NOMO-1 treated with dmso at 0.1 percent for 144 hours (cell line): ENCODE measurements at regions not wholly inside any gene's neighbourhood (a gene's known extent, or its start where the extent isn't known, plus 50 kb on each side); places are given as distances from the start of the nearest gene placed in this dataset.

Source experiments
- DNase-seq: peaks from one replicate; lab custom pipeline; 2025; ENCODE audit not compliant: unreplicated experiment; lab: John Stamatoyannopoulos, UW

DNA sequence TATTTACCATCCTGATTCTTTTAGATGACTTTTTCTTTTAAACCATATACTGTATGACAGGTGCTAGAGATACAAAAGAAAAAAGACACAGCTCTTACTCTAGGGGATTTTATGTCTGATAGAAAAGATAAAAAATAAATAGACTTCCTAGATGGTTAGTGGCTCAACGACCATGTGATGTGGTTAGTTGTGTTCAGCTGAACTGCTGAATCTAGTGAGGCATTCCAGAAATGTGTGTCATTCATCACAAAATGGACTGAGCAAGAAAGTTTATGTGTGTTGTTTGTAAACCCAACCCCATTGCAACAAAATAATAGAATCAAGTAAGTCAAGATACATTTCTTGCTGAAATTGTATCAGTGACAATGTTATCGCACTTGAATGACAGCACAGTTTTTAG, 205.8 kb upstream of the LYPLAL1 start:
- DNase-seq: no peak

DNA sequence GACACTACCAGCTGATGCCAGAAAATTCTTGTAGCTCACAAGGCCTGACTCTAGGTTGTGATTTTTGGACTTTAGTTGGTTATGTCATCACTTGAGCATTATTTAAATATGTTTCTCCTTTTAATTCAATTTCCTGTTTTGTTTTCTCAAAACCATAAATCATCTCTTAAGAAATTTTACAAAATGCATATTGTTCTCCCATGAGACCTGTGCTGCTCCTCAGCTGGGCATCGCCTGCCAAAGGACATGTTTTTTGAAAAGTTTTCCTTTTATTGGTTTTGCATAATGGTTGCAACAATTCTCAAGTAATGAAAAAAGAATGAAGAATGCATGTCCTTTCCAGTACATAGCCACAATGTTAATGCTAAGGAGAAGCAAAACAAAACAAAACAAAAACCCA, 204.7 kb upstream of the LYPLAL1 start:
- no peak for DNase-seq

DNA sequence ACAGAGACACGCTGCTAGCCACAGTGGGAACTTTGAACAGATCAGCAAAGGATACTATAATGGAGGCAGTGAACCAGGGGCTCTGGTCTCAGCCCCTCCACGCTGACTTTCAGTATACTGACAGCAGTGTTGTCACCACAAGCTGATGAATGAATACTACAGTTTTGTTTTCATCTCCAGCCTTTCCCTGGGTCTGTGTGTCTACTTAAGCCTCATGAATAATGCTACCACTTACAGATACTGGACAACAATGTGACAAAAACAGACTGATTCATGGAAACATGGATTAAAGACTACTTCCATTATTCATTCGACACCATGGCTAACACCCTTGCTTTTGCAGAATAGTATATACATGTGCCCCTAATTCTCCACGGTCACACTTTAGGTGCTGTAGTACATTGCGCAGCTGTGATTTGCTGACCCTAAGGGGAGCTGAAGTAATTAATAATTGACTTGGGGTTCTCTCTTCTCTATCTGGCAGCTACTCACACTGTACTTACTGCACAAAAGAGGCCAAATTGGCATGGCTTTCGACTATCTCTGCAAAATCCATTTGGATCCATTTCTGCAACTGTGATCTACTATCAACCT, 203.2 kb upstream of the LYPLAL1 start:
- no peak for DNase-seq

DNA sequence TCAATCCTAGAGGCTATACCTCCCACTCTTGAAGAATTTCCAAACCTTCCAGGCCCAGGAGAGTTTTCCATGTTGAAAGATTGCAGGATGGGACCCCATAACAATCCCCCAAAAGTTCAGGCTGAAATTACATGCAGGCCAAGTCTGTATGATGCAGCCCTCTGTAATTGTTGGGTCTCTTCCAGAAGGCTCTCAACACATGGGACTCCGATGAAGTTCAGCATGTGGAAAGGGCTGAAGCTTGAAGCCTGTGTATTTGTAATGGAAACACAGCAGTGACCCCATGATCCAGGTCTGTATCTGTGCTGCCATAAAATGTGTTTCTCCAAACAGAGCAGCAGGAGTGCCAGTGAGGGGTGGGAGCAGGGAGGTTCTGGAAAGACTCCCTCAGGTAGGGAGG, 202.5 kb upstream of the LYPLAL1 start:
- no peak for DNase-seq

DNA sequence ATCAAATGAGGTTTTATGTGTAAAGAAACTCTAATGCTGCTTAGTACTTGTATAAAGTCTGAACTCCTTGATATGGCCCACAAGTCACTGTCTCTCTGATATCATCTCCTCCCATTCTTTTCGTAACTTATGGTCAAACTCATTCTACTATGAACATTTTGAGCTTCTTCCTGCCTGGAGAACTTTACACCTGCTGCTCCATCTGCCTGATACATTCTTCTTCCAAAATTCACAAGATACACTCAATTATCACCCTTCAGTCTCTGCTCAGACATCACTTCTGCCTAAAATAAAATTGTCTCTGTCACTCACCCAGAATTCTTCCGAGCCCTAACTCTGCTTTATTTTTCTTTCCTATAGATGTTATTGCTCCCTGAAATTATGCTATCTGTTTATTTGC, 192.8 kb upstream of the LYPLAL1 start:
- no peak for DNase-seq

DNA sequence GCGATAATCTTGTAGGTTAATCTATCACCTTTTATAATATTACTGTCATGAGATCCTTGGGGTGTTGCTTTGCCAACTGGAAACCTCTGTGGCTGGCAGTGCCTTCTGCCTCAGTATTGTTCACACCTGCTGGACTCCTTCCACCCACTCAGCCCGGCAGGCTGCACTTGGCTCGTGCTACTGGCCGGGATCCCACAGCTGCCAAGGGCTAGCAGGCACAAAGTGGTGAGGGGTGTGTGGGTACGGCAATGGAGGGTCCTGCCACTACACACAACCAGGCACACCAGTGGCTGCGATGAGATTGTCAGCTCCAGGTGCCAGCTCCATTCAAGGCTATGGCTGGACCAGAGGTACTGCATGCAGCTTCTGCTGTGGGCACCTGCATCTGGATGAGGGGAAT, 191.2 kb upstream of the LYPLAL1 start:
- no peak for DNase-seq

DNA sequence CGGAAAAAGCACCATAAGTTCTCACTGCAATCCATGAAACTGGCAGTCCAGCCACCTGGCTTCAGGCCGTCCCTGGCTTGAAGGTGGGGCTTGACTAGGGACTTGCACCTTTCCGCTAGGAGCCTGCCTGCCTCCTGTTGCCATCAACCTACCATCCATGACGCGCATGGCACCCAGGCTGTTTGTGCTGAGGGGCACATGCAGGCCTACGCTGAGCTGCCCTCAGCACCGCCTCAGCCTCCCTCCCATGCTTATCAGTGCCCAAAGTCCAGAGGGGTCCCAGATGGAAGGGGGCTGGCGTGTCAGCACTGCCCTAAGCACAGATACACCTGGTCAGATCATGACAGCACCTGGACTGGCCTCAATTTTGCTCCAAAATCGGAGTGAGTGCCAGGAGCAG, 190.2 kb upstream of the LYPLAL1 start:
- no peak for DNase-seq

DNA sequence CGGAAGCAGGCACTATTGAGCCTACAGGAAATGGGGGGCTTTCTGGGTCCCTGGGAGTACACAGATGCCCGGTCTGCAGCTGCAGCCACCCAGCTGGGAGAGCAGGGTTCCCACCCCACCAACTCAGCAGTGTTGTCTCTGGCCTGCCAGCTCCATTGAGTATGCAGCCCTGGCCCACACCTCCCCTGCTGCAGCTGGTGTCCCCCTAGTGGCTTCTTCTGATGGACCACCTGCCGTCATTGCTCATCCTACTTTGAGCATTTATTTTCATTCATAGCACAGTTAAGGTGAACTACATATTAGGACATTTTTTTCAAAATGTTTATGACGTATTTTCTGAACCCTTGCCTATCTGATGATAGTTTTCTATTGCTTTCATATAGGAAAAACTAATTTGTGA, 189.8 kb upstream of the LYPLAL1 start:
- no peak for DNase-seq

DNA sequence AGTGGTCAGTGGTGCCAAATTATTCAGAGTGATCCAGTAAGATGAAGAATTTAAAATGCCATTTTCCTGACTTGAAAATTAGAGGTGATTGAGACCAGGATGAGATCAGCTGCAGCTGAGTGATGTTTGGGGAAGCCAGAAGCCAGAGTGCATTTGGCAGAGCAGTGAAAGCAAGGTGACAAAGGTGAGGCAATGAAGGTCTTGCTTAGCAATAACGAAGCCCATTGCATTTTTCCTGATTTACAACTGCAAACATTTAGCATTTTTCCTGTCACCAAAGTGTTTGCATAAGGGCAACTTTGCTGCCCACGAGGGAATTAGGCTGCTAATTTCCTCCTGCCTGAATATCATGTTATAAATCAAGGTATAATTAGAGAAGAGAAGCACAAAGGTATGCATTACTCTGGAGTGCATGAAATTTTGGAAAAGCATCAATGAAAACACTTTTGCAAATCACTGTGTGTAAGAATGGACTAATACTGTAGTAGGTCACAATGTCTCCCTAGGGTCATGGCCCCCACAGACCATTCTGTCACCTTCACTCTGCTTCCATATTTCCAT, 188.2 kb upstream of the LYPLAL1 start:
- DNase-seq: no peak

DNA sequence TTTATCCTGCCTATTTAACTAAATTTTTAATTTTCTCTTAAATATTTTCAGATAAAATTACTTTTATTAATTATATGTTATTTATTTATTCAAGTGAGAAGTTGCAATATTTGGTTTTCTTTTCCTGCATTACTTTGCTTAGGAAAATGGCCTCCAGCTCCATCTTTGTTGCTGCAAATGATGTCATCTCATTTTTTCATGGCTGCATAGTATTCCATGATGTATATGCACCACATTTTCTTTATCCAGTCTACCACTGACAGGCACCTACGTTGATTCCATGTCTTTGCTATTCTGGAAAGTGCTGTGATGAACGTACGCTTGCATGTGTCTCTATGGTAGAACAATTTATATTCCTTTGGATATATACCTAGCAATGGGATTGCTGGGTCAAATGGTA, 186.9 kb upstream of the LYPLAL1 start:
- DNase-seq: no peak

DNA sequence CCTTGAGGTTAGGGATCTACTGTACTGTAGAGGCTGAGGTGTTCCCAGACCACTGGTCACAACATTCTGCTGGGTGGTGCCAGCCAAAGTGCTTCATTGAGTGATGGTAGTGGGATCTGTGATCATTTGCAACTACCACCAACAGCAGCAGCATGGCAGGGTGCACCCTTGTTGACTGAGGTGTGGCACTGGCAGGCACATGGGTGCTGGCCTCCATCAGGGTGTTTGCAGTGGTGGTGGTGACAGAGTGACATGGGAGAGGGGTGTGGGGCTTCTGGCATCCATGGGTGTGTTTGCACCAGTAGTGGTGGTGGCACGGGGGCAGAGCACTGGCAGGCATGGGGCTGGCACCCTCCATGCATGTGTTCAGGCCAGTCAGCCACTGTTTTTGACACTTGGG, 183.7 kb upstream of the LYPLAL1 start:
- no peak for DNase-seq

DNA sequence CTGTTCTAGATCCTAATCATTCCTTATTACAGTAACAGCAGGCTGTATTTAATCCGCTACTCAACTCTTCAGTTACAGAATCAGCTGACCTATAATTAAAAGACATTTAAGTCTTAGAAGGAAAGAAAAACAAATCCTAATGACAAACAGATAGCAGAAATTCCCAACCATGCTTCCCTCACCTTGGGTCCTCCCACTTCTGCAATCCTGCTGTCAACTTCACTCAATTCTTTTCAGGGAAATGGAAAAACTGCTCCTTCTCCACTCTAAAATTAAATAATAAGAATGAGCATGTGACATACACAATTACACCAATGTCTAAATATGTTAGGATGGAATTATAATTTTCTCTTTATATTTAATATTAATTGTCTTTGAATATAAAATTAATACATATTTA, 182.6 kb upstream of the LYPLAL1 start:
- no peak for DNase-seq

DNA sequence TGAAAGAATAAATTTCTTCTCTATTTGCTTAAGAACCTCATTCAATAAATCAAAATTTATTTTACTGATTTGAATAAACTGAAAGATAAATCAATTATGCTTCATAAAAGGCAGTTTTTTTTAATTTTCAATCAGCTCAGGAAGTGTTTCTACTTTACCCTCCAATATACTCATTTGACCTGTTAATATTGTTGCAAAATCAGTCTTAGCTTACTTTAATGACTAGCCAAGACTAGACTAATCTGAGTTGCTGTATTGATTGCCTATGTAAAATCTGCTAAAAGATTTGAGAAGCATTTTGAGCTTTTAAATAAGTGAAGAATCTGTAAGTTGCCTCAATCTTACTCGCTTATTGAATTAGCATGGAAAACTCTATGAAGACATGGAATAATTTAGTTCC, 179.1 kb upstream of the LYPLAL1 start:
- no peak for DNase-seq

DNA sequence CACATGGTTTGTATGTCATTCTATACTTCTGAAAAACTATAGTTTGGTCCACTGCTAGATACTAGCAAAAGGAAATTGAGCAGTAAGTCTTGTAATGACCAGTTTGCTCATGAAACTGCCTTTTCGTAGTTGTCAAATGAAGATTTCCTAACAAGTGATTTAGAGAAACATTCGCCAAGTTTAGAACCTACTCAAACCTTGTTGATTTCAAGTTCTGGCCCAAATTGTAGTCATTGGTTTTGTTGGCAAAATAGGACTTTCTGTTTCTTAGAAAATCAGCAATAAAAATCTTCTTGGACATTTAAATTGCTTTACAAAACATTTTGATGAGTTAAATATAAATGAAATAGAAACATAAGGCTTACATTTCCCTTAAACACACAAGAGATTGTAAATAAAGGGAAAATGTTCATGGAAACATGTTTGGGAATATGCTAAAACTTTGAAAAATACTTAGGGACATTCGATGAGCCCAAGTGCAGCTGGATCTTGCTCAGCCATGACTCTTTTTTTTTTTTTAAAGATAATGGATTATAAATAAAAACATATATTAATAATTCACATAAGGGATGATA, 178.5 kb upstream of the LYPLAL1 start:
- no peak for DNase-seq

DNA sequence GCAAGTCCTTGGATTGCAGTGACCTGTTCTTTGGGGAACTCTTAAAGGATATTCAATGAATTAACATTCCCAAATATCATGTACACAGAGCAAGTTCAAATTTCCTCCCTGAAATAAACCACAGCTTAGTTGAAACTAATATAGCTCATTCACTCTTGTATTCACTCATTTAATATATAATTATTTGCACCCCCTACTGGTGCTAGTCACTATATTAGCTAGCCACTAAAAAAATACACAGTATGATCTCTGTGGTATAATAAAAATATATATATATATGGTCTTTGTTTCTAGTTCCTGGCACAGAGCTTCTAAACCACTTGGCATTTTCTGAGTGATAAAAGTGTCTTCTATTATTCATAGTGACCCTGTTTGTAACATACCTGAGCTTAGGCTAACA, 177.3 kb upstream of the LYPLAL1 start:
- no peak for DNase-seq

DNA sequence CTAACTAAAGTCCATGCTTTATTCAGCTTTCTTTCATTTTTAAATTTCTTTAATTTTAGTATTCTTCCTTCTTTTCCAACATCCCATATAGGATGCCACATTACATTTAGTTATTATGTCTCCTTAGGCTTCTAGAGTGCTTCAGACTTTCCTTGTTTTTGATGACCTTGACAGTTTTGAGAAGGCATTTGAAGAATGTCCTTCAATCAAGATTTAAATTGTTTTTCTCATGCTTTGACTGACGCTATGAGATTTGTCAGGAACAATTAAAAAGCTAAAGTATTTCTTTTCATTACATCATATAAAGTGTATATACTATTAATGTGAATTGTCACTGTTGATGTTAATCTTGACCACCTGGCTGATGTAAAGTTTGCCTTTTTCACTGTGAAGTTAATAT, 173.7 kb upstream of the LYPLAL1 start:
- no peak for DNase-seq

DNA sequence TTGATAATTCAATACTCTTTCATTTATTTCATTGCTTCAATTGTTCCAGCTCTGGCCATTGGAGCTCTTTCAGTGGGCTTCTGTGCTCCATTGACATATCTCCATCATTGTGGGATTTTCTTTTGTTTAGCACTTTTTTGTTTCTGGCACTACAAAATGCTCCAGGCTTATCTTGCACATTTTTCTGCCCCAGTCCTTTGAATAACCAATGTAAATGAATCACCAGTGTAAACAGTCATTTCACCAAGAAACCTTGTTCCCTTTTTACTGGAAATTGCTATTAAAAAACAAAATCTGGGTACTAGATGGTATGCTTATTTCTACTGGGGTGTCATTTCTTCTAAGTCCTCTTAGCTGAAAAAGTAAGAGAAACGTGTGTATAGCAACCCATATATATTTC, 173.0 kb upstream of the LYPLAL1 start:
- DNase-seq: no peak

DNA sequence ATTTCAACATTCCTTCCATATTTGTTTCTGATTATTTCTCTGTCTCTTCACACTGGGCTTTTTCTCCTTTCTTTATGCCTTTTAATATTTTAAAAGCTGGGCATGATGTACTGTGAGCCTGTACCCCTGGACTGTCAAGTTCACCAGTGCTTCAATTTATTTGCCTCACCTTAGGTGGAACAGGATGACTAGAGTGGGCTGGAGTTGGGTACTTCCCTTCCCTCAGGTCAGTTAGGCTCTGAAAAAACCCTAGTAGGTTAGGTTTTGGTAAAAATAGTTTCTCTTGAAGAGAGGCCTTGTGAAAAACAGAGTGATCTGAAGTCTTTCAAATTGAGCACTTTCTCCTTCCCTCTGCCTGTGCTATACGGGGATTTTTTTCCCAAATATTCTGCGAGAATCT, 163.0 kb upstream of the LYPLAL1 start:
- no peak for DNase-seq

DNA sequence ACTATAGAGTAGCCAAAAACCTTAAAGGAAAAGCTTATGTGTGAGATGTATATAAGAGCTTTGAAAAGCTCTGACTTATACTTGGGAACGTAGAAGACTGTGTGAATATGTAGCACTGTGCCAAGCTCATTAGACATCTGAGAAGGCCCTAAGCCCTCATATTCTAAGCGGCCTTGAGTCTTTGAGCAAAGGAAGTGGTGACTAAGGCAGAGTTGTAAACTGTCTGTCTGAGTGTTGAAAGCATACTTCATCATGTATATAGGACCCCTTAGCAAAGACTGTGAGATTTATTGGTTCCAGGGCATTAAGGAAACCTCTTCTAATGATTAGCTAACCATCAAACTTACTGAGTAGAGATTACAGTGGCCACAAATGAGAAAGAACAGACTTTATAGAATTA, 153.3 kb upstream of the LYPLAL1 start:
- no peak for DNase-seq

DNA sequence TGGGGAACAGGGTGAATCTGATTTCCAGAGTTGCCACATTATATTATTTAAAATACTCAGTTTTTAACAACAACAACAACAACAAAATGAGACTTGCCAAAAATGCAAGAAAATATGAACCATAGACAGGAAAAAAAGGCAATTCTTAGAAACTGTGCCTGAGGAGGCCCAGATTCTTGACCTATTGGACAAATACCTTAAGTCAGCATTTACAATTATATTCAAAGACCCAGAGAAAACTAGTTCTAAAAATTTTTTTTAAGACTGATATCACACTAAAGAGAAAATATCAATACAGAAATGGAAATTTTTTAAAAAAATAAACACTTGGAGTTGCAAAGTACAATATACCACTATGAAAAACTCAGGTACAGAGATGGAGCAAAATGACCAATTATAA, 152.8 kb upstream of the LYPLAL1 start:
- no peak for DNase-seq

DNA sequence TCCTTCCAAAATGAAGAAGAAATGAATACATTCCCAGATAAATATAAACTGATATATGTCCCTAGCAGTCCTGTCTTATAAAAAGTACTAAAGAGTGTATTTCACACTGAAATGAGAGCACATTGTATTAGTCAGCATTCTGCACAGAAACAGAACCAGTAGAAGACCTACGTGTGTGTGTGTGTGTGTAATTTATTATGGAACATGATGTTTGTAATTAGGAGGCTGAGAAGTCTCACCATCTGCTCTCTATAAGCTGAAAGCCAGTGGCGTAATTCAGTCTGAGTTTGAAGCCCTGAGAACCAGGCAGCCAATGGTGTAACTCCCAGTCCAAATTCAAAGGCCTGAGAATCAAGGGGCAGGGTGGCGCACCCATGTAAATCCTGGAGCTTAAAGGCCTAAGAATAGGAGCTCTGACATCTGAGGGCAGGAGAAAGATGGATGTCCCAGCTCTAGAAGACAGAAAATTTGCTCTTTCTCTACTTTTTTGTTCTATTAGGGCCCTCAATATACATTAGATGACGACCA, 146.5 kb upstream of the LYPLAL1 start:
- DNase-seq: no peak

DNA sequence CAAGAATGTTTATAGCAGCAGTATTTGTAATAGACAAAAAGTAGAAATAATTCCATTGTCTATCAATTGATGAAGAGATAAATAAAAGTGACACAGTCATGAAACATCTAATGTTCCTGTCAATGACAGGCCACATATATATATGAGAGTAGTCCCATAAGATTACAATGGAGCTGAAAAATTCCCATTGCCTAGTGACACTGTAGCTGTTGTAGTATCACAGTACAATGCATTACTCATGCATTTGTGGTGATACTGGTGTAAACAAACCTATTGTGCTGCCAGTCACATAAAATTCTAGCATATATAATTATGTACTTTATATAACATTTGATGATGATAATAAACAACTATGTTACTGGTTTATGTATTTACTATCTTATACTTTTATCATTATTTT, 141.9 kb upstream of the LYPLAL1 start:
- DNase-seq: no peak

DNA sequence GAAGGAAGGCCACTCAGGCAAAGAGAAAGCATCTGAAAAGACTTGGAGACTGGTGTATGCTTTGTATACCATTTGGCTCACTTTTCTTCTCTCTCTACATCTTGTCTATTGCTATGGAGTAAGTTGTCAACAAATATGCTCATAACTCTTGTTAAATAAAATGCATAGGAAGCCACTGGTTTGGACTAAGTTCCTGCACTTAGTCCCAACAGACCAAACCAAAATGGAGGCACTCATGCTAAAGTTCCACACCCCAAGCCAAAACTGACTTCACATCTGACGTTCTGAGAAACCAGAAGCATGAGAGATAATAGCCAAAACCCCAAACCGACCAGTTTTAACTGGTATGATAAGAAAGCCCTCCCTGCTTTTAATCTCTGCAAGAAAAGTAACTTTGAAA, 135.3 kb upstream of the LYPLAL1 start:
- no peak for DNase-seq
